HepG2 (cell line): ENCODE measurements at regions not wholly inside any gene's neighbourhood (a gene's known extent, or its start where the extent isn't known, plus 50 kb on each side); places are given as distances from the start of the nearest gene placed in this dataset.

Experiments used
- ATAC-seq: fragments of 200-7000 bp; cut with Tn5 transposase; 3 replicates; pipeline ENCODE4 v1.9.1; 2020; ENCODE audit warnings: mild to moderate bottlenecking, moderate library complexity
- BruUV-seq: library from RNA; stranded (reverse); fragments of 400-500 nt; replicated peaks from 2 replicates; lab custom pipeline; 2021; lab: Mats Ljungman, UMichigan
- CTCF ChIA-PET: fragments of 300-600 bp; formaldehyde crosslinking; extraction: SDS; loops from one replicate; lab custom pipeline; 2021; ENCODE audit warnings: low total read pairs, inconsistent platforms, low intra/inter-chr PET ratio; lab: Yijun Ruan, JAX
- POLR2A ChIA-PET: fragments of 350-600 bp; sonication (Branson Sonifier 250); formaldehyde crosslinking; loops from one replicate; lab custom pipeline; 2020; ENCODE audit warnings: antibody characterized with exemption, inconsistent platforms; lab: Yijun Ruan, JAX
- DNase-seq: peaks from one replicate; pipeline ENCODE4 v3.0.0-alpha.2; 2015; ENCODE audit warnings: low spot score
- FAIRE-seq: peaks from 3 replicates; lab custom pipeline; 2011; peaks lifted over from hg19 to GRCh38; lab: Jason Lieb, UNC
- H2AFZ ChIP-seq: one replicate; pipeline ENCODE4 v1.6.1; 2011; ENCODE audit warnings: low read length, inconsistent platforms
- H3K27ac ChIP-seq: fragments of 300-600 bp; 3 replicates; pipeline ENCODE4 v1.8.0; 2011; ENCODE audit warnings: mixed run types, mild to moderate bottlenecking, mixed read lengths, low read length, inconsistent platforms; ENCODE audit not compliant: insufficient read depth; ENCODE audit errors: extremely low read length
- H3K27me3 ChIP-seq, 2 experiments: fragments of 200-600 bp in 1 of 2; 2 replicates in 1 of 2; 3 replicates in 1 of 2; pipeline versions ENCODE4 v1.6.0 to v1.8.0; 2011; ENCODE audit warnings: low read length in 2 of 2, mild to moderate bottlenecking in 2 of 2, moderate library complexity in 2 of 2, inconsistent platforms in 1 of 2; ENCODE audit not compliant: insufficient read depth in 2 of 2, control insufficient read depth in 1 of 2
- H3K36me3 ChIP-seq, 2 experiments: fragments of 200-600 bp in 1 of 2; replicated peaks in 1 of 2; 2 replicates in 1 of 2; 3 replicates in 1 of 2; pipeline versions ENCODE4 v1.5.1 to v1.8.0; 2011; ENCODE audit warnings: low read length in 2 of 2, inconsistent platforms in 1 of 2; ENCODE audit not compliant: insufficient read depth in 2 of 2, control insufficient read depth in 1 of 2
- H3K4me1 ChIP-seq: 2 replicates; pipeline ENCODE4 v1.5.1; 2012; ENCODE audit warnings: low read length, inconsistent platforms; ENCODE audit not compliant: insufficient read depth
- H3K4me2 ChIP-seq: 2 replicates; pipeline ENCODE4 v1.6.0; 2011; ENCODE audit warnings: low read depth, low read length, inconsistent platforms
- H3K4me3 ChIP-seq, 3 experiments: fragments of 200-600 bp in 1 of 3; sonication (generic), shearing (Covaris generic) in 1 of 3; replicated peaks in 1 of 3; 2 replicates each; pipeline ENCODE4 v1.5.1; 2011 to 2016; ENCODE audit warnings: low read length in 3 of 3, inconsistent platforms in 2 of 3, low read depth in 2 of 3, mild to moderate bottlenecking in 2 of 3, control low read depth in 1 of 3, mixed read lengths in 1 of 3; ENCODE audit not compliant: insufficient read depth in 1 of 3
- H3K79me2 ChIP-seq: one replicate; pipeline ENCODE4 v1.6.1; 2011; ENCODE audit warnings: low read length, inconsistent platforms; ENCODE audit not compliant: insufficient read depth
- H3K9ac ChIP-seq: 2 replicates; pipeline ENCODE4 v1.6.0; 2011; ENCODE audit warnings: mild to moderate bottlenecking, low read depth, low read length, inconsistent platforms; ENCODE audit not compliant: insufficient read depth
- H3K9me3 ChIP-seq: 2 replicates; pipeline ENCODE4 v1.5.1; 2012; ENCODE audit warnings: mild to moderate bottlenecking, low read length
- H4K20me1 ChIP-seq: 2 replicates; pipeline ENCODE4 v1.6.0; 2011; ENCODE audit warnings: inconsistent platforms, mild to moderate bottlenecking, low read length, moderate library complexity; ENCODE audit not compliant: insufficient read depth
- CREM ChIP-seq, 2 experiments: sonication (generic) in 1 of 2; formaldehyde crosslinking in 1 of 2; IDR thresholded peaks; 2 replicates each; pipeline versions ENCODE4 v1.4.0 to v1.6.1; 2016 to 2020; ENCODE audit warnings: antibody characterized with exemption in 1 of 2, mild to moderate bottlenecking in 1 of 2, missing genetic modification reagents in 1 of 2
- ZNF263 ChIP-seq: sonication (generic); formaldehyde crosslinking; IDR thresholded peaks from 2 replicates; pipeline ENCODE4 v1.4.0; 2020; ENCODE audit warnings: missing genetic modification reagents
- ZNF335 ChIP-seq: sonication (generic); formaldehyde crosslinking; IDR thresholded peaks from 2 replicates; pipeline ENCODE4 v1.4.0; 2020; ENCODE audit warnings: missing genetic modification reagents
- ZNF501 ChIP-seq: sonication (generic); formaldehyde crosslinking; IDR thresholded peaks from 2 replicates; pipeline ENCODE4 v1.5.1; 2020; ENCODE audit warnings: mild to moderate bottlenecking, moderate library complexity, missing genetic modification reagents
- ZNF703 ChIP-seq: sonication (generic); formaldehyde crosslinking; IDR thresholded peaks from 2 replicates; pipeline ENCODE4 v1.5.1; 2020; ENCODE audit warnings: missing genetic modification reagents, mild to moderate bottlenecking, moderate library complexity, borderline replicate concordance
- WGBS: methylation state at CpG from one replicate; pipeline ENCODE4 v1.1.6; 2017; ENCODE audit warnings: low lambda C conversion rate; 5-methylcytosine and 5-hydroxymethylcytosine counted together
- in situ Hi-C: cut with HindIII; loops from 2 replicates; pipeline ENCODE4 v1.10.0; 2017; ENCODE audit warnings: low pct_unique_long_range_greater_than_20kb; ENCODE audit not compliant: extremely low pct_ligation_motif_present
- intact Hi-C: fragments of 100-400 bp; cut with micrococcal nuclease; formaldehyde crosslinking; loops from one replicate; pipeline ENCODE4 v1.10.0; 2022; ENCODE audit not compliant: unreplicated experiment
- TF ChIP-seq, protein P1 (sequence below): sonication (generic); formaldehyde crosslinking; IDR thresholded peaks from 2 replicates; pipeline ENCODE4 v1.9.0; 2022; ENCODE audit warnings: missing genetic modification reagents, mild to moderate bottlenecking, borderline replicate concordance
- TF ChIP-seq, protein P2 (sequence below): sonication (generic); formaldehyde crosslinking; IDR thresholded peaks from 2 replicates; pipeline ENCODE4 v1.8.1; 2023; ENCODE audit warnings: mild to moderate bottlenecking, moderate library complexity, missing genetic modification reagents

GRCh38 chr14:53894456-53894855, 62.2 kb downstream of the BMP4 start:
- DNase-seq (no peak), ATAC-seq (no peak), FAIRE-seq (no peak)
- H3K27ac ChIP-seq, result no peak overlapping the region
- no peak overlapping the region for H3K9ac ChIP-seq
- no peaks in the 10 kb centered on the region for H3K36me3 ChIP-seq
- in situ Hi-C loops, result no loop called here
- no TSS peak for BruUV-seq
- ChIA-PET CTCF (no interaction called here), POLR2A (no interaction called here)
- H3K9me3 ChIP-seq, result no peaks in the 10 kb centered on the region
- intact Hi-C loops, result no loop called here
- no peak overlapping the region for H3K4me3 ChIP-seq
- H3K4me1 ChIP-seq, result peaks cover 35% of the 10 kb centered on the region
- H3K27me3 ChIP-seq, result no peaks in the 10 kb centered on the region
- H4K20me1 ChIP-seq, result no peaks in the 10 kb centered on the region
- H3K79me2 ChIP-seq, result no peaks in the 10 kb centered on the region
- no peak overlapping the region for H2AFZ ChIP-seq
- H3K4me2 ChIP-seq, result no peak overlapping the region
- TF ChIP-seq CREM (IDR thresholded peaks at IDR 0.05) (no peak), CREM (CRISPR knock-in tag; IDR thresholded peaks at IDR 0.05) (no peak), ZNF703 (CRISPR knock-in tag) (no peak), ZNF263 (CRISPR knock-in tag) (no peak), ZNF501 (no peak), ZNF335 (no peak)
- TF ChIP-seq, protein P1, sequence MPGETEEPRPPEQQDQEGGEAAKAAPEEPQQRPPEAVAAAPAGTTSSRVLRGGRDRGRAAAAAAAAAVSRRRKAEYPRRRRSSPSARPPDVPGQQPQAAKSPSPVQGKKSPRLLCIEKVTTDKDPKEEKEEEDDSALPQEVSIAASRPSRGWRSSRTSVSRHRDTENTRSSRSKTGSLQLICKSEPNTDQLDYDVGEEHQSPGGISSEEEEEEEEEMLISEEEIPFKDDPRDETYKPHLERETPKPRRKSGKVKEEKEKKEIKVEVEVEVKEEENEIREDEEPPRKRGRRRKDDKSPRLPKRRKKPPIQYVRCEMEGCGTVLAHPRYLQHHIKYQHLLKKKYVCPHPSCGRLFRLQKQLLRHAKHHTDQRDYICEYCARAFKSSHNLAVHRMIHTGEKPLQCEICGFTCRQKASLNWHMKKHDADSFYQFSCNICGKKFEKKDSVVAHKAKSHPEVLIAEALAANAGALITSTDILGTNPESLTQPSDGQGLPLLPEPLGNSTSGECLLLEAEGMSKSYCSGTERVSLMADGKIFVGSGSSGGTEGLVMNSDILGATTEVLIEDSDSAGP (CRISPR knock-in tag), result no peak
- TF ChIP-seq, protein P2, sequence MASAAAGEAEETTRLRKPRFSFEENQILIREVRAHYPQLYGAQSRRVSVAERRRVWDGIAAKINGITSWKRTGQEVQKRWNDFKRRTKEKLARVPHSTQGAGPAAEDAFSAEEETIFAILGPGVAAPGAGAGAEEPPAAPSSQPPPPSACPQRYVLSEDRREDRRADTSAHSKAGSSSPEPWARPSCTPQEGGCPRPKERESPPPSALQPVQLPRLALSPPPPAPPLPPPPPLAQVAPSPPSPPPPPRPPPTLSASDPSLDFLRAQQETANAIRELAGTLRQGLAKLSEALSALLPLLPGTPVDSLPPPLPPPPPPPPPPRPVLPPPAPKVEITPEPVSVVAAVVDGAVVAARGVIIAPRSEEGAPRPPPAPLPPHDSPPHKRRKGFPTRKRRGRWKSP (CRISPR knock-in tag), result no peak
- WGBS, result 91% methylated on average over 2 of the region's 2 CpGs
